DND-41 (cell line): ENCODE measurements at regions not wholly inside any gene's neighbourhood (a gene's known extent, or its start where the extent isn't known, plus 50 kb on each side); places are given as distances from the start of the nearest gene placed in this dataset.
"Not testable (repeated sequence)": the region's sequence is repeated elsewhere in the genome, so short reads cannot be mapped to it uniquely, and the experiment has no call there.

Experiments used
- EZH2 ChIP-seq: IDR thresholded peaks from 3 replicates; pipeline ENCODE4 v1.6.1; 2012; ENCODE audit warnings: borderline replicate concordance, low read depth, mild to moderate bottlenecking, moderate library complexity, low read length, inconsistent platforms; ENCODE audit not compliant: severe bottlenecking
- TF ChIP-seq, protein P1 (sequence below): IDR thresholded peaks from 2 replicates; pipeline ENCODE4 v1.5.1; 2012; ENCODE audit warnings: borderline replicate concordance, low read length, moderate library complexity, mild to moderate bottlenecking; ENCODE audit not compliant: poor library complexity, severe bottlenecking; ENCODE audit errors: extremely low read depth

DNA sequence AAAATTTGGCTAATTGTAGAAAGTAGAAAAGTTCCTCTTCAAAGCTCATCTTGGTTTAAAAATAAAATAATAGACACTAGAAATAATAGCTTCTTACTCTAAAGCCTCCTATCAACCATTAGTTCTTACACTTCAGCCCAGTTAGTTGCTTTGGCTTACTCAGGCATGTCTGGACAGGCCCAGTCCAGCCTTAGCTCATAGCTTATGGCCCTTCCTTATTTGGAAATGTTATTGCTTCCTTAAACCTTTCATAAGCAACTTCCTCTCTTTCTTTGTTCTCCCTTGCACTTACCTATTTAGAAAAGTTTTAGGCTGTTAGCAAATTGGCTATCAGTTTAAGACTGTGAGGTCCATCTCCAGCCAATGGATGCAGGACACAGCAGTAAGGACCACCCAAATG is 754.1 kb upstream of the NUDT12 start:
- TF ChIP-seq EZH2, result not testable (repeated sequence)
- TF ChIP-seq, protein P1, sequence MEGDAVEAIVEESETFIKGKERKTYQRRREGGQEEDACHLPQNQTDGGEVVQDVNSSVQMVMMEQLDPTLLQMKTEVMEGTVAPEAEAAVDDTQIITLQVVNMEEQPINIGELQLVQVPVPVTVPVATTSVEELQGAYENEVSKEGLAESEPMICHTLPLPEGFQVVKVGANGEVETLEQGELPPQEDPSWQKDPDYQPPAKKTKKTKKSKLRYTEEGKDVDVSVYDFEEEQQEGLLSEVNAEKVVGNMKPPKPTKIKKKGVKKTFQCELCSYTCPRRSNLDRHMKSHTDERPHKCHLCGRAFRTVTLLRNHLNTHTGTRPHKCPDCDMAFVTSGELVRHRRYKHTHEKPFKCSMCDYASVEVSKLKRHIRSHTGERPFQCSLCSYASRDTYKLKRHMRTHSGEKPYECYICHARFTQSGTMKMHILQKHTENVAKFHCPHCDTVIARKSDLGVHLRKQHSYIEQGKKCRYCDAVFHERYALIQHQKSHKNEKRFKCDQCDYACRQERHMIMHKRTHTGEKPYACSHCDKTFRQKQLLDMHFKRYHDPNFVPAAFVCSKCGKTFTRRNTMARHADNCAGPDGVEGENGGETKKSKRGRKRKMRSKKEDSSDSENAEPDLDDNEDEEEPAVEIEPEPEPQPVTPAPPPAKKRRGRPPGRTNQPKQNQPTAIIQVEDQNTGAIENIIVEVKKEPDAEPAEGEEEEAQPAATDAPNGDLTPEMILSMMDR, result not testable (repeated sequence)
